Heart right ventricle (tissue), 16 donors: ENCODE measurements at regions not wholly inside any gene's neighbourhood (a gene's known extent, or its start where the extent isn't known, plus 50 kb on each side); places are given as distances from the start of the nearest gene placed in this dataset.

Experiments used
- ATAC-seq, 8 donors: fragments of 200-7000 bp; cut with Tn5 transposase; one replicate each; pipeline ENCODE4 v1.9.1; 2020; ENCODE audit warnings: mild to moderate bottlenecking in 8 of 8, moderate library complexity in 8 of 8, moderate number of reproducible peaks in 1 of 8
- DNase-seq, 2 donors: peaks; one replicate each; pipeline ENCODE4 v3.0.0-alpha.2; 2020
- H3K27ac ChIP-seq, 10 donors: fragments of 200-600 bp; sonication (generic) in 2 of 10; one replicate each; pipeline versions ENCODE4 v1.5.0 to v1.8.0; 2020 to 2022; ENCODE audit warnings: mild to moderate bottlenecking in 3 of 10
- H3K27me3 ChIP-seq, 7 donors: fragments of 200-600 bp; one replicate each; pipeline ENCODE4 v1.8.0; 2021 to 2022; ENCODE audit warnings: mild to moderate bottlenecking in 2 of 7
- H3K36me3 ChIP-seq, 9 donors: fragments of 200-600 bp; sonication (generic) in 1 of 9; one replicate each; pipeline versions ENCODE4 v1.5.0 to v1.8.0; 2020 to 2022; ENCODE audit warnings: mild to moderate bottlenecking in 2 of 9
- H3K4me1 ChIP-seq, 9 donors: fragments of 200-600 bp; sonication (generic) in 1 of 9; one replicate each; pipeline versions ENCODE4 v1.5.0 to v1.8.0; 2020 to 2022; ENCODE audit warnings: mild to moderate bottlenecking in 4 of 9
- H3K4me3 ChIP-seq, 10 donors: fragments of 200-600 bp; sonication (generic) in 2 of 10; one replicate each; pipeline versions ENCODE4 v1.5.0 to v1.8.0; 2020 to 2022; ENCODE audit warnings: mild to moderate bottlenecking in 7 of 10, moderate library complexity in 2 of 10
- H3K9me3 ChIP-seq, 11 donors: fragments of 200-600 bp in 10 of 11; sonication (generic) in 2 of 11; one replicate each; pipeline versions ENCODE4 v1.5.0 to v1.8.0; 2013 to 2022; ENCODE audit warnings: mild to moderate bottlenecking in 2 of 11, control low read depth in 1 of 11, moderate library complexity in 1 of 11
- WGBS, 2 donors: extraction: QIAGEN DNeasy Blood & Tissue Kit; methylation state at CpG; one replicate each; pipeline ENCODE4 v1.1.7; 2013; ENCODE audit warnings: inconsistent platforms in 1 of 2; 5-methylcytosine and 5-hydroxymethylcytosine counted together
- intact Hi-C, 10 donors: fragments of 100-400 bp; cut with DNase I; formaldehyde crosslinking; loops; one replicate each; pipeline versions ENCODE4 v1.11.1 to v1.14.2; 2022
- TF ChIP-seq, protein P1 (sequence below), 9 donors: fragments of 200-600 bp; sonication (generic) in 2 of 9; IDR thresholded peaks; one replicate each; pipeline versions ENCODE4 v1.5.0 to v1.8.0; 2021 to 2022; ENCODE audit warnings: antibody characterized with exemption in 9 of 9, mild to moderate bottlenecking in 5 of 9, moderate library complexity in 1 of 9
- donor health status: Arrhythmogenic right ventricular cardiomyopathy.
- donor health status: ischemic (EF 13 %, LVEDD 7.1; RV severe dilation, severe dysfunction).
- donor health status: healthy with polysubstance abuse.
- donor health status: DM: no; HTN: yes; CAD: no.
- donor health status: DM: no; HTN: no; CAD: no.
- donor health status: ischemic (EF 25% LVEDD 6.9; RV normal size, moderate dysfunction).
- donor health status: ischemic (EF 25% LVEDD 5.7; RV mildly dilated, moderate dysfunction).
- donor health status: healthy.
- donor health status: DM: yes; HTN: yes; CAD: no.
- donor health status: Ischemic cardiomyopathy.
- donor health status: ischemic (EF 35%, LVEDD 5.7; RV mildly dilated, moderate dysfunction).
- donor health status: nonischemic (EF 11% LVEDD 7.7; RV severe dilation, severe dysfunction).
- donor health status: DM: yes; HTN: yes; CAD: no.
- donor health status: PGD.
- donor health status: ischemic (EF 29% LVEDD 5.4; RV normal size, mild dysfunction).
- donor health status: nonischemic (EF 23%, LVEDD 6.1; RV moderate dilation, normal function).

DNA sequence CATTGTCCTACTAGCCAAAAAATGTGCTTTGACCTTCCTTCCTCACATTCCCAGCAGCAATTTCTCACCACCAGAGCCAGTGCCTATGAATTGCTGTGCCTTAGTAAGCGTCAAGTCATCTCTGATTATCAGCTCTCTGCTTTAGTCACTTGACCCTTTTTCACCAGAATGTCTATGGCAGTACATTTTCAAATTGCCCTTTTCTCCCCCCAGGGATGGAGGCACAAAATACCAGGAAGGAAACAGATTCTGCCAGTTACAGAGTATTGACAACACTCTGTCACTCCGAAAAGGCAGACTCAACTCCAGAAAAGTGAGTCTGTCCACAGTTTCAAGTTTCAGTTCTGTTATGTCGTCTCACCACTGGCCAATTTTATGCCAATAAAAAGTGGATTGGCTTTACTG lies 167.4 kb downstream of the TNFSF18 start:
- TF ChIP-seq, protein P1, sequence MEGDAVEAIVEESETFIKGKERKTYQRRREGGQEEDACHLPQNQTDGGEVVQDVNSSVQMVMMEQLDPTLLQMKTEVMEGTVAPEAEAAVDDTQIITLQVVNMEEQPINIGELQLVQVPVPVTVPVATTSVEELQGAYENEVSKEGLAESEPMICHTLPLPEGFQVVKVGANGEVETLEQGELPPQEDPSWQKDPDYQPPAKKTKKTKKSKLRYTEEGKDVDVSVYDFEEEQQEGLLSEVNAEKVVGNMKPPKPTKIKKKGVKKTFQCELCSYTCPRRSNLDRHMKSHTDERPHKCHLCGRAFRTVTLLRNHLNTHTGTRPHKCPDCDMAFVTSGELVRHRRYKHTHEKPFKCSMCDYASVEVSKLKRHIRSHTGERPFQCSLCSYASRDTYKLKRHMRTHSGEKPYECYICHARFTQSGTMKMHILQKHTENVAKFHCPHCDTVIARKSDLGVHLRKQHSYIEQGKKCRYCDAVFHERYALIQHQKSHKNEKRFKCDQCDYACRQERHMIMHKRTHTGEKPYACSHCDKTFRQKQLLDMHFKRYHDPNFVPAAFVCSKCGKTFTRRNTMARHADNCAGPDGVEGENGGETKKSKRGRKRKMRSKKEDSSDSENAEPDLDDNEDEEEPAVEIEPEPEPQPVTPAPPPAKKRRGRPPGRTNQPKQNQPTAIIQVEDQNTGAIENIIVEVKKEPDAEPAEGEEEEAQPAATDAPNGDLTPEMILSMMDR (IDR thresholded peaks at IDR 0.05) = no peak
- Histone ChIP-seq H3K27me3 (peaks cover 0 to 7% (median 0%) of the 10 kb centered on the region in 7 donors), H3K4me3 (no peak overlapping the region), H3K4me1 (peaks cover 0 to 4% (median 0%) of the 10 kb centered on the region in 9 donors), H3K27ac (no peak overlapping the region), H3K9me3 (peaks cover 0 to 9% (median 0%) of the 10 kb centered on the region in 11 donors), H3K36me3 (no peaks in the 10 kb centered on the region)
- ATAC-seq = peak in 1 of 8 donors; percentile 14
- WGBS, 2 donors = 71 to 86% methylated on average over 3 of the region's 3 CpGs
- intact Hi-C loops = no loop called here
- no peak for DNase-seq

DNA sequence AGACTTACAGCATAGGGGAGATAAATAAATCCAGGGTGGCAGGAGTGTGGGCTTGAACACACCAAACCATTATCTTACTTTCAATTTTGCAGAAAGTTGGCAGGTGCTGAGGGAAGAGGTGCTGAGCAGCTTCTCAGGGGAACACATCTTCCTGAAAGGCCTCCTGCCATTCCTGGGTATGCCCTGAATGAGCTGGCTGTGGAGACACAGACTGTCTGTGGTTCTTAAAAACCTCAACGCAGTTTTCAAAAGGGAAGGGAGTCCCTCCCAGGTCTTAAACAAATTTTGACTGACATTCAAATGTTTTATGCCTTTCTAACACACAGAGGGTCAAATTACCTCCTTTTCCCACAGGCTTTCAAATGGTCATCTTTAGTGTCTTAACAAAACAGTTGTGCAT lies 166.9 kb downstream of the TNFSF18 start:
- peaks cover 0 to 7% (median 0%) of the 10 kb centered on the region in 7 donors for H3K27me3 ChIP-seq
- H3K27ac ChIP-seq = no peak overlapping the region
- ATAC-seq = no peak
- intact Hi-C loops = no loop called here
- H3K36me3 ChIP-seq = no peaks in the 10 kb centered on the region
- 38 to 67% methylated on average over 1 of the region's 1 CpG for WGBS, 2 donors
- no peak for DNase-seq
- H3K4me1 ChIP-seq = peaks cover 0 to 4% (median 0%) of the 10 kb centered on the region in 9 donors
- TF ChIP-seq, protein P1 (IDR thresholded peaks at IDR 0.05) = no peak
- H3K4me3 ChIP-seq = no peak overlapping the region
- H3K9me3 ChIP-seq = peaks cover 0 to 9% (median 0%) of the 10 kb centered on the region in 11 donors

DNA sequence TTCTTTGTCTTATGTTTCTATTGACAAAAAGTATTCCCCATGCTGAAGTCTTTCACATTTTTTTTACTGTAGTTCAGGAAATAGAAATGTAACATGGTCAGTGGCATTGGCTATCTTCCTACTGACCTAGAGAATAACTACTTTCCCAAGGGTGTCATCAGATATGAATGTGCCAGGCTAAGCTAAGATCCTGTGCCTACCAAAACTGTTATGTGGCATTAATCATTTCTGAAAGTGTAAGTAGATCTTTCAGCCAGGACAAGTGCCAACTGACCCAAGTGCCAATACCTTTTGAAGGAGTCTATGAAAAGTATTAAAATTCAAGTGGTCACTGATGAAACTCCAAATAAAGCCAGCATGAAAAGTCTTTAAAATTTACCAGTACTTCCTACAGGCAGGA lies 165.3 kb downstream of the TNFSF18 start:
- no peaks in the 10 kb centered on the region for H3K36me3 ChIP-seq
- no peak overlapping the region for H3K27ac ChIP-seq
- DNase-seq (no peak), ATAC-seq (no peak)
- H3K9me3 ChIP-seq = no peaks in the 10 kb centered on the region
- no peak overlapping the region for H3K4me3 ChIP-seq
- peaks cover 0 to 4% (median 0%) of the 10 kb centered on the region in 9 donors for H3K4me1 ChIP-seq
- TF ChIP-seq, protein P1 (IDR thresholded peaks at IDR 0.05) = no peak
- intact Hi-C loops = no loop called here
- H3K27me3 ChIP-seq = peaks cover 0 to 7% (median 0%) of the 10 kb centered on the region in 7 donors

GRCh38 chr1:172885971-172886370 lies 164.8 kb downstream of the TNFSF18 start:
- H3K4me1 ChIP-seq = peaks cover 0 to 4% (median 0%) of the 10 kb centered on the region in 9 donors
- TF ChIP-seq, protein P1 (IDR thresholded peaks at IDR 0.05) = no peak
- H3K27me3 ChIP-seq = peaks cover 0 to 7% (median 0%) of the 10 kb centered on the region in 7 donors
- H3K27ac ChIP-seq = no peak overlapping the region
- no peak overlapping the region for H3K4me3 ChIP-seq
- H3K9me3 ChIP-seq = no peaks in the 10 kb centered on the region
- DNase-seq = no peak
- H3K36me3 ChIP-seq = no peaks in the 10 kb centered on the region
- no peak for ATAC-seq
- WGBS, 2 donors = 82 to 89% methylated on average over 1 of the region's 1 CpG
- intact Hi-C loops = no loop called here
